ENCODE measurements at regions not wholly inside any gene's neighbourhood (a gene's known extent, or its start where the extent isn't known, plus 50 kb on each side); places are given as distances from the start of the nearest gene placed in this dataset.

GRCh38 chr9:108196332-108197007 lies 659.3 kb downstream of the ACTL7B start:
- TF ChIP-seq CTCF (IDR thresholded peaks at IDR 0.05), result no peak
- ATAC-seq, result no peak
- Histone ChIP-seq H3K36me3 (no peaks in the 10 kb centered on the region), H3K27me3 (peaks cover 0 to 3% (median 0%) of the 10 kb centered on the region in 7 donors), H3K27ac (no peak overlapping the region), H3K4me1 (no peaks in the 10 kb centered on the region), H3K4me3 (no peak overlapping the region), H3K9me3 (peaks cover 0 to 28% (median 8%) of the 10 kb centered on the region in 11 donors)
- DNase-seq, result no peak
- intact Hi-C loops (cut with DNase I), result no loop called here
- WGBS, 2 donors, result 74 to 82% methylated on average over 5 of the region's 5 CpGs

- ATAC-seq (no peak), DNase-seq (no peak)
- TF ChIP-seq CTCF (IDR thresholded peaks at IDR 0.05), result no peak
- no peaks in the 10 kb centered on the region for H3K36me3 ChIP-seq
- H3K9me3 ChIP-seq, result peaks cover 0 to 4% (median 0%) of the 10 kb centered on the region in 11 donors
- intact Hi-C loops (cut with DNase I), result no loop called here
- peaks cover 0 to 3% (median 0%) of the 10 kb centered on the region in 7 donors for H3K27me3 ChIP-seq
- H3K4me3 ChIP-seq, result no peak overlapping the region
- no peak overlapping the region for H3K27ac ChIP-seq
- H3K4me1 ChIP-seq, result no peaks in the 10 kb centered on the region
Observed at GRCh38 chr9:108194154-108194553, 661.6 kb downstream of the ACTL7B start.

- WGBS, 2 donors, result 89 to 92% methylated on average over 8 of the region's 8 CpGs
- intact Hi-C loops (cut with DNase I), result no loop called here
Observed at GRCh38 chr9:108193026-108193710, 662.6 kb downstream of the ACTL7B start.

GRCh38 chr9:108191065-108191464 lies 664.7 kb downstream of the ACTL7B start:
- peaks cover 0 to 7% (median 0%) of the 10 kb centered on the region in 9 donors for H3K4me1 ChIP-seq
- intact Hi-C loops (cut with DNase I), result no loop called here
- ATAC-seq (no peak), DNase-seq (no peak)
- TF ChIP-seq CTCF (IDR thresholded peaks at IDR 0.05), result no peak
- H3K36me3 ChIP-seq, result no peaks in the 10 kb centered on the region
- peaks cover 0 to 3% (median 0%) of the 10 kb centered on the region in 7 donors for H3K27me3 ChIP-seq
- 80 to 83% methylated on average over 4 of the region's 4 CpGs for WGBS, 2 donors
- no peaks in the 10 kb centered on the region for H3K9me3 ChIP-seq
- H3K4me3 ChIP-seq, result no peak overlapping the region
- no peak overlapping the region for H3K27ac ChIP-seq

More at GRCh38 chr9:108193026-108193710, 662.6 kb downstream of the ACTL7B start:
- Histone ChIP-seq H3K4me3 (no peak overlapping the region), H3K4me1 (no peaks in the 10 kb centered on the region), H3K36me3 (no peaks in the 10 kb centered on the region), H3K27ac (no peak overlapping the region), H3K9me3 (no peaks in the 10 kb centered on the region), H3K27me3 (peaks cover 0 to 3% (median 0%) of the 10 kb centered on the region in 7 donors)
- DNase-seq, result no peak
- no peak for ATAC-seq
- TF ChIP-seq CTCF (IDR thresholded peaks at IDR 0.05), result no peak

All from heart right ventricle (tissue), 16 donors.